Heart right ventricle (tissue), 16 donors: ENCODE measurements at regions not wholly inside any gene's neighbourhood (a gene's known extent, or its start where the extent isn't known, plus 50 kb on each side); places are given as distances from the start of the nearest gene placed in this dataset.
A peak's percentile ranks its signal among the peaks of the same experiment; 100 is the strongest.

Experiments used
- ATAC-seq, 8 donors: fragments of 200-7000 bp; cut with Tn5 transposase; one replicate each; pipeline ENCODE4 v1.9.1; 2020; ENCODE audit warnings: mild to moderate bottlenecking in 8 of 8, moderate library complexity in 8 of 8, moderate number of reproducible peaks in 1 of 8
- DNase-seq, 2 donors: peaks; one replicate each; pipeline ENCODE4 v3.0.0-alpha.2; 2020
- H3K27ac ChIP-seq, 10 donors: fragments of 200-600 bp; sonication (generic) in 2 of 10; one replicate each; pipeline versions ENCODE4 v1.5.0 to v1.8.0; 2020 to 2022; ENCODE audit warnings: mild to moderate bottlenecking in 3 of 10
- H3K27me3 ChIP-seq, 7 donors: fragments of 200-600 bp; one replicate each; pipeline ENCODE4 v1.8.0; 2021 to 2022; ENCODE audit warnings: mild to moderate bottlenecking in 2 of 7
- H3K36me3 ChIP-seq, 9 donors: fragments of 200-600 bp; sonication (generic) in 1 of 9; one replicate each; pipeline versions ENCODE4 v1.5.0 to v1.8.0; 2020 to 2022; ENCODE audit warnings: mild to moderate bottlenecking in 2 of 9
- H3K4me1 ChIP-seq, 9 donors: fragments of 200-600 bp; sonication (generic) in 1 of 9; one replicate each; pipeline versions ENCODE4 v1.5.0 to v1.8.0; 2020 to 2022; ENCODE audit warnings: mild to moderate bottlenecking in 4 of 9
- H3K4me3 ChIP-seq, 10 donors: fragments of 200-600 bp; sonication (generic) in 2 of 10; one replicate each; pipeline versions ENCODE4 v1.5.0 to v1.8.0; 2020 to 2022; ENCODE audit warnings: mild to moderate bottlenecking in 7 of 10, moderate library complexity in 2 of 10
- H3K9me3 ChIP-seq, 11 donors: fragments of 200-600 bp in 10 of 11; sonication (generic) in 2 of 11; one replicate each; pipeline versions ENCODE4 v1.5.0 to v1.8.0; 2013 to 2022; ENCODE audit warnings: mild to moderate bottlenecking in 2 of 11, control low read depth in 1 of 11, moderate library complexity in 1 of 11
- WGBS, 2 donors: extraction: QIAGEN DNeasy Blood & Tissue Kit; methylation state at CpG; one replicate each; pipeline ENCODE4 v1.1.7; 2013; ENCODE audit warnings: inconsistent platforms in 1 of 2; 5-methylcytosine and 5-hydroxymethylcytosine counted together
- intact Hi-C, 10 donors: fragments of 100-400 bp; cut with DNase I; formaldehyde crosslinking; loops; one replicate each; pipeline versions ENCODE4 v1.11.1 to v1.14.2; 2022
- TF ChIP-seq, protein P1 (sequence below), 9 donors: fragments of 200-600 bp; sonication (generic) in 2 of 9; IDR thresholded peaks; one replicate each; pipeline versions ENCODE4 v1.5.0 to v1.8.0; 2021 to 2022; ENCODE audit warnings: antibody characterized with exemption in 9 of 9, mild to moderate bottlenecking in 5 of 9, moderate library complexity in 1 of 9
- donor health status: Arrhythmogenic right ventricular cardiomyopathy.
- donor health status: ischemic (EF 13 %, LVEDD 7.1; RV severe dilation, severe dysfunction).
- donor health status: healthy with polysubstance abuse.
- donor health status: DM: no; HTN: yes; CAD: no.
- donor health status: DM: no; HTN: no; CAD: no.
- donor health status: ischemic (EF 25% LVEDD 6.9; RV normal size, moderate dysfunction).
- donor health status: ischemic (EF 25% LVEDD 5.7; RV mildly dilated, moderate dysfunction).
- donor health status: healthy.
- donor health status: DM: yes; HTN: yes; CAD: no.
- donor health status: Ischemic cardiomyopathy.
- donor health status: ischemic (EF 35%, LVEDD 5.7; RV mildly dilated, moderate dysfunction).
- donor health status: nonischemic (EF 11% LVEDD 7.7; RV severe dilation, severe dysfunction).
- donor health status: DM: yes; HTN: yes; CAD: no.
- donor health status: PGD.
- donor health status: ischemic (EF 29% LVEDD 5.4; RV normal size, mild dysfunction).
- donor health status: nonischemic (EF 23%, LVEDD 6.1; RV moderate dilation, normal function).

GRCh38 chr13:59332966-59333365, 830.8 kb downstream of the DIAPH3 start:
- DNase-seq (no peak), ATAC-seq (peak in 4 of 8 donors; percentile 10 to 75 (median 54))
- Histone ChIP-seq H3K27me3 (no peaks in the 10 kb centered on the region), H3K9me3 (no peaks in the 10 kb centered on the region), H3K36me3 (no peaks in the 10 kb centered on the region), H3K4me3 (no peak overlapping the region), H3K4me1 (peaks cover 0 to 30% (median 15%) of the 10 kb centered on the region in 9 donors), H3K27ac (peak overlapping the region in 4 of 10 donors; percentile 8 to 44 (median 24))
- 66 to 71% methylated on average over 3 of the region's 3 CpGs for WGBS, 2 donors
- intact Hi-C loops: loop anchor here in 1 of 10 donors (10.0 kb wide), 1 partner anchor 142 kb away; no protein-coding TSS in a partner anchor
- TF ChIP-seq, protein P1, sequence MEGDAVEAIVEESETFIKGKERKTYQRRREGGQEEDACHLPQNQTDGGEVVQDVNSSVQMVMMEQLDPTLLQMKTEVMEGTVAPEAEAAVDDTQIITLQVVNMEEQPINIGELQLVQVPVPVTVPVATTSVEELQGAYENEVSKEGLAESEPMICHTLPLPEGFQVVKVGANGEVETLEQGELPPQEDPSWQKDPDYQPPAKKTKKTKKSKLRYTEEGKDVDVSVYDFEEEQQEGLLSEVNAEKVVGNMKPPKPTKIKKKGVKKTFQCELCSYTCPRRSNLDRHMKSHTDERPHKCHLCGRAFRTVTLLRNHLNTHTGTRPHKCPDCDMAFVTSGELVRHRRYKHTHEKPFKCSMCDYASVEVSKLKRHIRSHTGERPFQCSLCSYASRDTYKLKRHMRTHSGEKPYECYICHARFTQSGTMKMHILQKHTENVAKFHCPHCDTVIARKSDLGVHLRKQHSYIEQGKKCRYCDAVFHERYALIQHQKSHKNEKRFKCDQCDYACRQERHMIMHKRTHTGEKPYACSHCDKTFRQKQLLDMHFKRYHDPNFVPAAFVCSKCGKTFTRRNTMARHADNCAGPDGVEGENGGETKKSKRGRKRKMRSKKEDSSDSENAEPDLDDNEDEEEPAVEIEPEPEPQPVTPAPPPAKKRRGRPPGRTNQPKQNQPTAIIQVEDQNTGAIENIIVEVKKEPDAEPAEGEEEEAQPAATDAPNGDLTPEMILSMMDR (IDR thresholded peaks at IDR 0.05): no peak

GRCh38 chr13:59337070-59337469, 826.7 kb downstream of the DIAPH3 start:
- TF ChIP-seq, protein P1 (IDR thresholded peaks at IDR 0.05): no peak
- Histone ChIP-seq H3K4me1 (peaks cover under 1 to 44% (median 22%) of the 10 kb centered on the region in 9 donors), H3K9me3 (no peaks in the 10 kb centered on the region), H3K36me3 (no peaks in the 10 kb centered on the region), H3K4me3 (no peak overlapping the region), H3K27ac (peak overlapping the region in 6 of 10 donors; percentile 8 to 78 (median 66)), H3K27me3 (no peaks in the 10 kb centered on the region)
- WGBS, 2 donors: 13 to 26% methylated on average over 4 of the region's 4 CpGs
- ATAC-seq: peak in 7 of 8 donors; percentile 72 to 94 (median 87)
- intact Hi-C loops: loop anchor here in 1 of 10 donors (10.0 kb wide), 1 partner anchor 138 kb away; no protein-coding TSS in a partner anchor
- peak in 1 of 2 donors; percentile 28 for DNase-seq

DNA sequence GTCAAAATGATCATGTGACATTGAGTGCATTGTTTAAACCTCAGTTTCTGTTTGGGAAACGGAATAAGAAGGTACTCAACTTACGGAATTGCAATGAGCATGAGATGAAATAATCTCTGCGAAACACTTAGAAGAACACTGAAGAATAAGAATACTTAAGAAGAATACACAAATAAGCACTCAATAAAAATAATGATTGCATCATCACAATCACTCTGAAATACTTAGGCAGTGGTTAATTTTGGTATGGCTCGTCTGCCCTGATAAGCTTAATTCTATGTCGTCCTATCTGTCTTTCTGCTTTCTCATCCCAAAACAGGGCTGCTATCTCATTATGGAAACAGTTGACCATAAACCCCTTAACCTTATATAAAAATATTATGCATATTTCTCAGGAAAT, 823.6 kb downstream of the DIAPH3 start:
- no peak for ATAC-seq
- H3K27me3 ChIP-seq: no peaks in the 10 kb centered on the region
- DNase-seq: no peak
- no peak overlapping the region for H3K4me3 ChIP-seq
- H3K4me1 ChIP-seq: peaks cover 3 to 58% (median 31%) of the 10 kb centered on the region in 9 donors
- intact Hi-C loops: loop anchor here in 1 of 10 donors (10.0 kb wide), 1 partner anchor 1055 kb away; the partner anchor contains the start of gene TDRD3
- no peaks in the 10 kb centered on the region for H3K36me3 ChIP-seq
- peak overlapping the region in 3 of 10 donors; percentile 79 to 84 (median 82) for H3K27ac ChIP-seq
- peaks cover 0 to 4% (median 0%) of the 10 kb centered on the region in 11 donors for H3K9me3 ChIP-seq
- 75 to 84% methylated on average over 5 of the region's 5 CpGs for WGBS, 2 donors
- TF ChIP-seq, protein P1 (IDR thresholded peaks at IDR 0.05): no peak

- peaks cover 0 to 4% (median 0%) of the 10 kb centered on the region in 11 donors for H3K9me3 ChIP-seq
- ATAC-seq: no peak
- H3K27me3 ChIP-seq: no peaks in the 10 kb centered on the region
- DNase-seq: no peak
- H3K4me1 ChIP-seq: peaks cover 3 to 60% (median 31%) of the 10 kb centered on the region in 9 donors
- no peak overlapping the region for H3K4me3 ChIP-seq
- no peaks in the 10 kb centered on the region for H3K36me3 ChIP-seq
- WGBS, 2 donors: 64 to 94% methylated on average over 3 of the region's 3 CpGs
- H3K27ac ChIP-seq: peak overlapping the region in 5 of 10 donors; percentile 54 to 84 (median 79)
- intact Hi-C loops: loop anchor here in 1 of 10 donors (10.0 kb wide), 1 partner anchor 1054 kb away; the partner anchor contains the start of gene TDRD3
- TF ChIP-seq, protein P1 (IDR thresholded peaks at IDR 0.05): no peak
These were observed 823.1 kb downstream of the DIAPH3 start for GRCh38 chr13:59340581-59340980.
